ENCODE measurements at regions not wholly inside any gene's neighbourhood (a gene's known extent, or its start where the extent isn't known, plus 50 kb on each side); places are given as distances from the start of the nearest gene placed in this dataset.

DNA sequence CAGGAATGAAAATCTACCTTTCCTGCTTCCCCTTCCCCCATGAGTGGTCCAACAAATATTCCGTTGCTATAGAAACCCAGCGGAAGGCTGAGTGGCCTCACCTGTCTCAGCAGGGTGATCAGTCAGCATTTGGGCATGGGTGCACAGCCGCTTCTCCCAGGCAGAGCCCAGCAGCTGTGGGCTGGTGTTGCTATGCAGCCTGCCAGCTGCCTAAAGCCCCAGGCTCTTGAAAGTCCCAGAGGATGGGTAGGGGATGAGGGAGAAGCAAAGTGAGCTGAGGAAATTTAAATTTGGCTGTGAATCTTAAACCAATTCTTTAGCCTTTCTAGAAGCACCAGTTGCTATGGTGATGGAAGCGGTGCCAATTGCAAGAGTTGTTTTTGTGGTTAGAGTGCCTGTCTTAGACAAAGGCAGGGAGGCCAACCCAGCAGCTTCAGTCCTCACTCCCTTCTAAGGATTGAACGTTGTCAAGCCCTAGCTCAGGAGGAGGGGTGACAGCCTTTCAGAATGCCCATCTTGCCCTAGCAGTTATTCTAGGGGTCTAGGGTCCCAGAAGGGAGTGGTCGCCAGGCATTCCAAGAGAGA, 151.5 kb upstream of the PITX1 start:
- TF ChIP-seq EZH2 (IDR thresholded peaks at IDR 0.05; ENCODE audit: low read length) (no peak), CTCF (optimal IDR thresholded peaks at IDR 0.05 in 1 of 3, IDR thresholded peaks at IDR 0.05 in 1 of 3, conservative IDR thresholded peaks at IDR 0.05 in 1 of 3; ENCODE audit: extremely low read depth in 1 of 3, insufficient read depth in 2 of 3, low read length in 3 of 3) (no peak)
